ENCODE measurements at regions not wholly inside any gene's neighbourhood (a gene's known extent, or its start where the extent isn't known, plus 50 kb on each side); places are given as distances from the start of the nearest gene placed in this dataset.

GRCh38 chr16:73793260-73793659 lies 503.4 kb upstream of the PSMD7 start:
- no peak for TF ChIP-seq CTCF (IDR thresholded peaks at IDR 0.05)
- no peak for ATAC-seq (ENCODE audit: low FRiP score)
- no peak for DNase-seq (ENCODE audit: low spot score)

GRCh38 chr16:73792199-73793020 lies 504.2 kb upstream of the PSMD7 start:
- no peak for TF ChIP-seq CTCF (IDR thresholded peaks at IDR 0.05)
- ATAC-seq (ENCODE audit: low FRiP score), result no peak
- no peak for DNase-seq (ENCODE audit: low spot score)

GRCh38 chr16:73781297-73781696 lies 515.3 kb upstream of the PSMD7 start:
- ATAC-seq (ENCODE audit: low FRiP score), result no peak
- no peak for TF ChIP-seq CTCF (IDR thresholded peaks at IDR 0.05)
- DNase-seq (ENCODE audit: low spot score), result no peak

GRCh38 chr16:73778887-73779286 lies 517.7 kb upstream of the PSMD7 start:
- DNase-seq (ENCODE audit: low spot score) (no peak), ATAC-seq (ENCODE audit: low FRiP score) (no peak)
- no peak for TF ChIP-seq CTCF (IDR thresholded peaks at IDR 0.05)

GRCh38 chr16:73775841-73776388 lies 520.7 kb upstream of the PSMD7 start:
- DNase-seq (ENCODE audit: low spot score) (no peak), ATAC-seq (ENCODE audit: low FRiP score) (no peak)
- no peak for TF ChIP-seq CTCF (IDR thresholded peaks at IDR 0.05)

GRCh38 chr16:73771196-73772064 lies 525.2 kb upstream of the PSMD7 start:
- ATAC-seq (ENCODE audit: low FRiP score) (no peak), DNase-seq (ENCODE audit: low spot score) (no peak)
- no peak for TF ChIP-seq CTCF (IDR thresholded peaks at IDR 0.05)

Data from omental fat pad (tissue), 3 donors.